ENCODE measurements at regions not wholly inside any gene's neighbourhood (a gene's known extent, or its start where the extent isn't known, plus 50 kb on each side); places are given as distances from the start of the nearest gene placed in this dataset.

GRCh38 chr13:104466016-104466415 lies 1399.8 kb upstream of the SLC10A2 start:
- H3K4me3 ChIP-seq (ENCODE audit: low read depth in 1 of 2, low read length in 1 of 2) = no peak overlapping the region
- H3K9me3 ChIP-seq = no peaks in the 10 kb centered on the region
- no peak for TF ChIP-seq CTCF (IDR thresholded peaks at IDR 0.05)
- no peaks in the 10 kb centered on the region for H3K27me3 ChIP-seq
- H3K4me1 ChIP-seq (ENCODE audit: control insufficient read depth in 1 of 2, insufficient read depth in 1 of 2, low read depth in 1 of 2, low read length in 1 of 2) = no peaks in the 10 kb centered on the region
- no peaks in the 10 kb centered on the region for H3K36me3 ChIP-seq
- no peak overlapping the region for H3K27ac ChIP-seq

- Histone ChIP-seq H3K4me1 (ENCODE audit: control insufficient read depth in 1 of 2, insufficient read depth in 1 of 2, low read depth in 1 of 2, low read length in 1 of 2) (no peaks in the 10 kb centered on the region), H3K9me3 (no peaks in the 10 kb centered on the region), H3K4me3 (ENCODE audit: low read depth in 1 of 2, low read length in 1 of 2) (no peak overlapping the region), H3K27me3 (no peaks in the 10 kb centered on the region), H3K36me3 (no peaks in the 10 kb centered on the region), H3K27ac (no peak overlapping the region)
- no peak for TF ChIP-seq CTCF (IDR thresholded peaks at IDR 0.05)
Observed at GRCh38 chr13:104461049-104461448, 1394.8 kb upstream of the SLC10A2 start.

- no peak for TF ChIP-seq CTCF (IDR thresholded peaks at IDR 0.05)
- no peaks in the 10 kb centered on the region for H3K27me3 ChIP-seq
- no peak overlapping the region for H3K27ac ChIP-seq
- H3K9me3 ChIP-seq = no peaks in the 10 kb centered on the region
- H3K36me3 ChIP-seq = no peaks in the 10 kb centered on the region
- no peaks in the 10 kb centered on the region for H3K4me1 ChIP-seq (ENCODE audit: control insufficient read depth in 1 of 2, insufficient read depth in 1 of 2, low read depth in 1 of 2, low read length in 1 of 2)
- no peak overlapping the region for H3K4me3 ChIP-seq (ENCODE audit: low read depth in 1 of 2, low read length in 1 of 2)
Observed at GRCh38 chr13:104460554-104460953, 1394.3 kb upstream of the SLC10A2 start.

- H3K27me3 ChIP-seq = no peaks in the 10 kb centered on the region
- no peak overlapping the region for H3K4me3 ChIP-seq (ENCODE audit: low read depth in 1 of 2, low read length in 1 of 2)
- no peaks in the 10 kb centered on the region for H3K9me3 ChIP-seq
- H3K36me3 ChIP-seq = no peaks in the 10 kb centered on the region
- no peak overlapping the region for H3K27ac ChIP-seq
- no peaks in the 10 kb centered on the region for H3K4me1 ChIP-seq (ENCODE audit: control insufficient read depth in 1 of 2, insufficient read depth in 1 of 2, low read depth in 1 of 2, low read length in 1 of 2)
- TF ChIP-seq CTCF (IDR thresholded peaks at IDR 0.05) = no peak
Observed at GRCh38 chr13:104450006-104450405, 1383.8 kb upstream of the SLC10A2 start.

GRCh38 chr13:104447348-104447747 lies 1381.1 kb upstream of the SLC10A2 start:
- Histone ChIP-seq H3K27me3 (no peaks in the 10 kb centered on the region), H3K9me3 (no peaks in the 10 kb centered on the region), H3K4me1 (ENCODE audit: control insufficient read depth in 1 of 2, insufficient read depth in 1 of 2, low read depth in 1 of 2, low read length in 1 of 2) (no peaks in the 10 kb centered on the region), H3K27ac (no peak overlapping the region), H3K4me3 (ENCODE audit: low read depth in 1 of 2, low read length in 1 of 2) (no peak overlapping the region), H3K36me3 (no peaks in the 10 kb centered on the region)
- no peak for TF ChIP-seq CTCF (IDR thresholded peaks at IDR 0.05)

GRCh38 chr13:104442536-104442935 lies 1376.3 kb upstream of the SLC10A2 start:
- H3K27me3 ChIP-seq = no peaks in the 10 kb centered on the region
- no peak overlapping the region for H3K4me3 ChIP-seq (ENCODE audit: low read depth in 1 of 2, low read length in 1 of 2)
- no peak overlapping the region for H3K27ac ChIP-seq
- H3K9me3 ChIP-seq = no peaks in the 10 kb centered on the region
- TF ChIP-seq CTCF (IDR thresholded peaks at IDR 0.05) = no peak
- H3K36me3 ChIP-seq = no peaks in the 10 kb centered on the region
- H3K4me1 ChIP-seq (ENCODE audit: control insufficient read depth in 1 of 2, insufficient read depth in 1 of 2, low read depth in 1 of 2, low read length in 1 of 2) = no peaks in the 10 kb centered on the region

Data from neutrophil (primary cell).